GM21381 (cell line): ENCODE measurements at regions not wholly inside any gene's neighbourhood (a gene's known extent, or its start where the extent isn't known, plus 50 kb on each side); places are given as distances from the start of the nearest gene placed in this dataset.
A peak's percentile ranks its signal among the peaks of the same experiment; 100 is the strongest.

Experiments used
- ATAC-seq: cut with Tn5 transposase; IDR thresholded peaks from one replicate; pipeline ENCODE4 v1.9.1; 2021; ENCODE audit warnings: mild to moderate bottlenecking, moderate library complexity; ENCODE audit not compliant: unreplicated experiment

DNA sequence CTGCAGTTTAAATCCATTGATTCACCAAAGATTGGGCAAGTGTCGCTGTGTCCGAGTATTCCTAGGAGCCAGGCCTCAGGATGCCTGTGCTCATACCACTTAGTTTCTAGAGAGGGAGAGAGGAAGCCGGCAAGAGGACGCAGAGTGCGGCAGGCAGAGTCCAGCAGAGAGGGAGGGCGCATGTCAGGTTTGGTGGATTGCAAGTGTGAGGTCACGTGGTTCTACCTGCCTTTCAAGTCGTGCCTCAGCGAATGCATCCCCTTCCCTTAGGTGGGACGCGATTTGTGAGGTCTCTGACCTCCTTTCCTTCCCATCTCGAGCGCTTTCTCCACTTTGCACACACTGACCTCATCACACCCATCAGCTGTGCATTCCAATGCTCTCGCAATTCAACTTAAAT lies 188.1 kb downstream of the TMEM18 start:
- no peak for ATAC-seq

DNA sequence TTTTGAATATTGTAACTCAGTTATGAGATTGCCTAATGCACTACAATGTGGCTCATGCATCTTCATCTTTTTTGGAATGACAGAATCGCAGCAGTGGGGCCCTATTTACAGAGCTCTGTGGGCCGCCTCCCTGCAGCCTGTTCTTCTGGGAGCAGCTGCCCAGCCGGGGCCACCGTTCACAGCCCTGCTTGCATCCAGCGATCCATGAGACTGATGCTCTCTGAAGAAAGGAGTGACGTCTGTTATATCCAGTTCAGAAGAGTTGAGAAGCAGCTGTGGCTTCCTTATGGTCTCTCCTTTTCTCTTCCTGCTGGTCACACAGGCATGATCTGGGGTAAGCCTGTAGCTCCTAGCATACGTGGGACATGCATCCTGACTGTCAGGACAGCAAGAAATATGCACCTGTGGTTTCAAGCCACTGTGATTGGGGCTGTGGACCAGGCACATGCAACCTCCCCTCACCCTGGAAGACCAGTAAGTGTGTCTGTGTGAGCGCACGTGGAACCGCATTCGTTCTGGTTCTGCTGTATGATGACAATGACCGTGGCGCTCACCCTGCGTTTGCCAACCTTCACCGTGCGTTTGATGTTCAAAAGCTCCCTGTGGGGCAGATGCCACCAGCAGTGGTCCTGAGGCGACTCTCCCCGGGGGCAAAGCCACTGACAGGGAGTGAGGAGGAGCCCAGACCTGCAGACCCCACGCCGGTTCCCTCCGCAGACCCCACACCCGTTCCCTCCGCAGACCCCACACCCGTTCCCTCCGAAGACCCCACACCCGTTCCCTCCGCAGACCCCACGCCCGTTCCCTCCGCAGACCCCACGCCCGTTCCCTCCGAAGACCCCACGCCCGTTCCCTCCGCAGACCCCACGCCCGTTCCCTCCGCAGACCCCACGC lies 189.8 kb downstream of the TMEM18 start:
- no peak for ATAC-seq

DNA sequence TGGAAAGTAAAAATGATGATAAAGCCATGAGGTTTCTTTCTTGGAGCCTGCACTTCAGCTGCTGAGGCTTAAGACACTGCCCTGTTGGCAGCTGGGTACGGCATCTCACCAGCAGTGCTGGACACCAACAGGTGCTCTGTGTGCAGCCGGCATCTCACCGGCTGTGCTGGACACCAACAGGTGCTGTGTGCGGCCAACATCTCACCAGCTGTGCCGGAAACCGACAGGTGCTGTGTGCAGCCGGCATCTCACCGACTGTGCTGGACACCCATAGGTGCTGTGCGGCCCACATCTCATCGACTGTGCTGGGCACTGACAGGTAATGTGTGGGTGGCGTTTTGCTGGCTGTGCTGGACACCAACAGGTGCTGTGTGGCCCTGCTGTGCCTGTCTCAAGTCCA lies 190.8 kb downstream of the TMEM18 start:
- no peak for ATAC-seq

DNA sequence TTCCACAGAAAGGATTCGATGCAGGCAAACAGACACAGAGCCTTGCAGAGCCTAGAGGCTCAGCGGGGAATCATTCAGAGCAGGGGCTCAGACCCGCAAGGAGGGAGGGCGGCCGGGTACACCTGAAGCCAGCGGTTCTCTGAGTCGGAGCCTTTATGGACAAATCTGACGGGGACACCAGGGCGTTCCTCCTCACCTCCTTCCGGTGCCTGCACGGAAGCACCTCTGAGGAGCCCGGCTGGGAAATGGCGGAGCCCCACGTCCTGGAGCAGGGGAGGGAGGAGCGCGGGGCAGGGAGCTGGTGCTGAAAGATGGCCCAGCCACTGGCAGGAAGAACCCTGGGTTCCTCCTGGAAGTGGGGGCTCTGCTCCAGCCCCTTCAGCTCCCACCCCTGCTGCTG lies 193.5 kb upstream of the ALKAL2 start:
- no peak for ATAC-seq

DNA sequence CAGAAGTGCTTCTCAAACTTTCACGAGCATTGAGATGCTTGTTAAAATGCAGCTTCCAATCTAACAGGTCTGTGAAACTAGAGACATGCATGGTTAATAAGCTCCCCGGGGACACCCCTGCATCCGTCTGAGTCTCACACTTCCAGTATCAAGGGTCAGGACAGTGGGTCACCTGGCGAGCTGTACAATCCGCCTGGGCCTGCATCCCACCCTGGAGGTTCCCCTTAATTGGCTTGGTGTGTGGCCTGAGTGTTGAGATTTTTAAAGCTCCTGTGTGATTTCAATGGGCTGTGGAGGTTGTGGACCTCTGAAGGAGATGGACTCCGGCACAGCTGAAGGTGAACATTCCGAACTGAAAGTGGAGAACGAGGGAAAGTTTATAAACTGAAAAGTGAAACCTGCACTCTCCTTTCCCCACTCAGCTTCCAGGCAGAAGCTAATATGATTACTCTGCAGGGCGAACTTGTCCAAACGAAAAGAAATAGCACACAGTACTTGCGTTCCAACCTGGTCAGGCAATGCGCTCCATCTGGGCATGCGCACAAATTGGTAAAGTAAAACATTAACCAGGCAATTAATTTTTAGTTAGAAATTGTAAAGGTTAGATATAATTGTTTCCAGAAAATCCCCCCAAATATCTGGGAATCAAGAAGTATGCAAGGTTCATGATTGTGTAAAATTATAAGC lies 191.7 kb upstream of the ALKAL2 start:
- no peak for ATAC-seq

DNA sequence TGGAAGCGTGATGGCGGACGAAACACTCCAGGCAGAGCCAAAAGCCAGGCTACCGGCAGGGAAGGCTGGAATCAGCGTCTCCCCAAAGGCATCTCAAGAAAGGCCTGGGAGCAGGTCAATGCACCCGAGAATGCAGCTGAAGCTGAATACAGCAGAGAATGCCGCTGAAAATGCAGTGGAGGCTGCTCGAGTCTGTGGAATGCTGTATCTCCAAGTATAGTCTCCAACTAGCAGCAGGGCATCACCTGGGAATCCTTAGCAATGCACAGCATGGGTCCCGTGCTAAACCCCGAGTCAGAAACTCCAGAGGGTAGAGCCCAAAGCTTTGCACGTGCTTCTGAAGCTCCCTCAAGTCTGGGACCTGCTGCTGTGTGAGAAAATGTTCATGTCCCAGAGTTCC lies 191.1 kb upstream of the ALKAL2 start:
- ATAC-seq: no peak

DNA sequence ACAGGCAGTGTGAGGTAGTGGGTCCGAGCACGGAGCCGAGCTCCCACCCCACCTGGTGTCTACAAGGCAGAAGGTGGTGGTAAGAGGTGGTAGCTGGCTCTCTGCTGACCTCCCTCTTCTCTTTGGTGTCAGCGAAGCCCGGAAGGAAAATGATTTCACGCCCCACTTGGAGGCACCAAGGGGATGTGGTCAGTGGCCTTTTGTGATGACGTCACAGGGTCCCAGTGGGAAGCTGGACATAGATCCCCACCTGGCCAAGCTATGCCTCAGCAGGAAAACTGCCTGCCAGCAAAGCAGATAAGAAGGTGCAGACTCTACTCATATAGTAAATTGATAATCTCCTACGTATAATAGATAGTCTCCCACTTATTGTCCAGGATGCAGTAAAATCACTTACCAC lies 183.7 kb upstream of the ALKAL2 start:
- no peak for ATAC-seq

DNA sequence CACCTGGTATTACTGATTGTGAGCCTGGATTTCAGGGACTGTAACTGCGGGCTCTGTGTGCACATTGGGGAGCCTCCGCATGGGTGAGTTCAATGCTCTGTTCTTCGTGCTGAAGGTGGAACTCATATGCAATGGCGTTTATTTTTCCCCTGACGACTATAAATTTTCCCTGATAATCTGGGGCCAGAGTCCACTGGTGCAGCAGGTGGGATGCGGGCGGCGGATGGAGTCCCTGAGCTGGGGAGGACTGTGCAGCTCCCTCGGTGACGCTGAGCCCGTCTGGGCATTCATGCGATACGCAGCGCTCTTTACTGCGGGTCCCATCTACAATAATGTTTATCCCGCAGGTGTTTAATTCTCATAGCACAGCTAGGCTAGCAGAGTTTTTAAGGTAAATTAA lies 181.6 kb upstream of the ALKAL2 start:
- no peak for ATAC-seq

DNA sequence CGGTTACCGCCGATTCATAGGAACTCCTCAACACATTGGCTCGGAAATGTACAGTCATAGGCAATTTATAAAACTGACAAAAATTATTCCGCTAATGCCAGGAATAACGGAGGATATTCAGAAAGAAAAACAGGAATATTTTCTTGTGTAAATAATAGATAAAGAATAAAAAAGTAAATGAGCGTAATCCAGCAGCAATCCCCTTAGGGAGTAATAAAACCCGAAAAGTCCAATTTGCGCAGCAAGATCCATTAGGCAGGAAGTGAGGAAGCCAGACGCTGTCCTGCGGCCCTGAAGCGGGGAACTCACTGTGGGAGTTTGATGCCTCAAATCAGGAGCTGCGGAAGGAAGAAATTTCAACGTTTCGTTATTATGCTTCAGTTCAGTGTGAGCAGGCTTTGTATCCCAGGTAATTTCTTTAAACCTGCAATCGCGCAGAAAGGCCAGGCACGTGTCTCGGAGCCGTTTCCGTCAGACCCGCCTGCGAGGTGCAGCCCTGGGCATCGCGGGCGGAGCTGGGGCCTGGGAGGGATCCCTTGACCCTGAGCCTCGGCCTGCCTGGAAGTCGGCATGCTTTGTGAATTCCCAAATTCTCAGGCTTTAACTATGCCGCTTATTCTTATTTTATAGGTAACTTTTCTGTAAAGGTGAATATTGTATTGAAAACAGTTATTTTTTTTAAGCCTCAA lies 180.9 kb upstream of the ALKAL2 start:
- no peak for ATAC-seq

DNA sequence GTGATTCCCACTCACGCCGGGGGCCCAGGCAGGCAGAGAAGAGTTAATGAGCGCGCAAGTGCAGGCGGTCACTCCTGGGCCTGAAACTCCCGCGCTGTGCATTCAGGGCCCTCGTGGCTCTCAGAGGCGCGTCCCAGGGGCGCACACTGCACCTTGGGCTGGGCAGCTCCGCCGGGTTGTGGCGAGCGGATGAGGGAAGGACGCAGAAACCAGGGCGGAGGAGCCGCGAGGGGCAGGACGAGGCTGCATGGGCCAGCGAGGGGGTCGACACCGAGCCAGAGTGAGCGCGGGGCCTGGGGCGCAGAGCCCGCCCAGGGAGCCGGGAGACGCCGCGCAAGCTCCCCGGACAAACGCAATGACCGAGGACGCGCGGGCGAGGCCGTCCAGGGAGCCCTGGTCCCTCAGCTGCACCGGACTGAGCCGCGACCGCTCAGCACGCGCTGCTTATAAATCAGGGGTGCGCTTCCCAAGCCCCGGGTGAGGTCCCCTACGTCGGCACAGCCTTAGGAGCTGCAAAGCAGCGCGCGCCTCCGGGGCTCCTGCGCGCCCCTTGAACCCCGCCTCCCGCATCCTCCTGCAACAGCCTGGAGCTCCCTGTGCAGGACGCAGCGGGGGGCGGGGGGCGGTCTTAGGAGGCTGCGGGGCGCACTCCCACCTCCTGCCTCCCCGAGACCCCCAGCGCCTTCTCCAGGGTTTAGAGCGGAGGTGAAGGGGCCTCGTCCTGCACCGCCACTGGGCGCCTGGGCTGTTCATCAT lies 180.2 kb upstream of the ALKAL2 start:
- no peak for ATAC-seq

DNA sequence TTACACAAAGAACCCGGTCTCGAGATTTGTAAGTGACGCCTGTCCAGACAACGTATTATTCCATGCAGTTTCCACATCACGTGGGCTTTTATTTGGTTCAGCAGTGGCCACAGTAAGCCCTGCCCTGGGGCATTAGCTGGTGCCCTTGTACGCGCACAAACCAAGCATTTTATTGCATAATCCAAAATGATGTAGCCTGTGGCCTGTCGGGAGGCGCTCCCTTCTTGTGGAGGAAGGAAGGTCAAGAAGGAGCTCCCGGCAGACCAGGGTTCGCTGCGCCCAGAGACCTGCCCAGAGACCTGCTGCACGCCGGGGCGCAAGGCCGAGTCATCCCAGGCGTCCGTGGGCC lies 179.6 kb upstream of the ALKAL2 start:
- no peak for ATAC-seq

DNA sequence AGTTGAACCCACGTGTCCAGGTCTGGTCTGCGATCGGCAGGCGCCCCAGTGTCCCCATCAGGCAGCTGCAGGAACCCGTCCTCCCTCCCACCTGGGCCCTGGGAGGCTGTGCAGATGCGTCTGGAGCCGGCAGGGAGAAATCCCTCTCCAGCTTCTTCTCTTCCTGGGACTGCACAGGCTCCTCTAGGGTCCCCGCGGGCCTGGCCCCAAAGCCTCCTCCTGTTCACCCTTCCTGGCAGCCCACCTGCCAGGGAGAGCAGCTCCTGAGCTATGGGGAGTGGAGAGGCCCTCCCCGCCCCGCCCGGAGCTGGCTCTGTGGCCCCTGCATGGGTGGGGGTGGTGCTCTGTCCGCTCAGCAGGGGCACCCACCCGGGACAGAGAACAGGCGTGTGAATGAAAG lies 179.2 kb upstream of the ALKAL2 start:
- no peak for ATAC-seq

DNA sequence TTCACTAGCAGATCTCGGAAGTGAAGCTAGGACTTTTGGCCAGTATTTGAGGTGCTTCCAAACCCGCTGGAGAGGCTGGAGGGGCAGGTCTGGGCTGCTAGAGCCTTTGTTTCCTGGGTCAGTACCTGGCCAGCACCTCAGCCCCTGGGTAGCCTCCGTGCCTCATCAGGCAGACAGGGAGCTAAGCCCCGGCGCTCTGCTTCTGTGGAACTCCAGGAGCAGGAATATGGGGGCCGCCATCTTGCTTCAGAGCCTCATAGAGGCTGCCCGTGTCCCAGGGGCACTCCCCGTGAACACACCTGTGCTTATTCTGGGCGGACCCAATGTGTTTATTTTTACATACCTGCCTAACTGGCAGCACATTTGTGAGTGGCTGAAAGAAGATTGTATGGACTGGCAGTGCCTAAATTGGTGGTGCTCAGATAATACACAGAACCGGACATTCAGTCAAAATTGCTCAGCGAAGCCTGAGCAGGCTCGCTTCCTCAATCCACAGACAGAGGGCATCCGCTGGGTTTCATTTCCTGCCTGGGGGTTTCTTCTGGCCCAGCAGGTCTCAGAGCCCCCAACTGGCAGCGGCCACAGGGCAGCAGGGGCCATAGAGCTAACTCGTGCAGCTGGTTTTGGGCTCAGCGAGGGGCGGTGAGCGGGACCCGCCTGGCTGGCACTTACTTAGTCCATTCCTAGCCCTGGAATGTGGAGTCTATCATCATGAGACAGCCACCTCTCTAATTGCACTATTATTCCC lies 176.8 kb upstream of the ALKAL2 start:
- ATAC-seq: no peak

DNA sequence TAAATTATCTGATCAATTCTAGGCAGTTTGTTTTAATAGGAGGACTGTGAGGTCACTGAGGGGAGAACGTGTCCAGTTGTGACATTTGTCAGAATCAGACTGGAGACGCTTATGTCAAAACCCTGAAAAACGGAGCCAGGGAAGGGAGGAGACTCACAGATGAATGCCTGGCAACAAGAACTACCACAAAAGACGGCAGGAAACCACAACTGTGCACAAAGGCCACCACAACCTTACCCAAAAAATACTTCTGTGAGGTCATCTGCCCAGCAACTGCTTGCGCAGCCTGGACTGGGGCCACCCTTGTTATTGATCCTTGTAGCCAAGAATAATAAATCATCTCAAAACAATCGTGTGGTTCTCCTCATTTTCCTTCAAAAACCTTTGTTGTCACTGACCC lies 173.0 kb upstream of the ALKAL2 start:
- ATAC-seq: peak; percentile 91

DNA sequence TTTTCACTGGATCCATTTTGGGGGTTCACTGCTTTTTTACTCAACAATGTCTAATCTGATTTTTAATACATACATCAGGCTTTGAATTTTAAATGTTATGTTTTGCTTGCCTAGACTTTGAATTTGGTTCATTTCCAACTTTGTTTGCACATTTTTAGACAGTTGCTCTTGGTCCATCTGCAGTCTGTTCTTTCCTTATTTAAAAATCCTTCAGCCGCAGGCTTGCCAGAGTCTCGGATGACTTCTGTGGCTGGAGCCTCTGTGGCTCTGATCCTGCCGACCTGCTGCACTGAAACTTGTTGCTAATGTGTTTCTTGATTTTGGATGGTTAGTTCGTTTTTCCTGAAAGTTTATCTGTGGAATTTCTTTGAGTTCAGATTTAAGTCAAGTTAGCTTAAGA lies 172.0 kb upstream of the ALKAL2 start:
- ATAC-seq: no peak

DNA sequence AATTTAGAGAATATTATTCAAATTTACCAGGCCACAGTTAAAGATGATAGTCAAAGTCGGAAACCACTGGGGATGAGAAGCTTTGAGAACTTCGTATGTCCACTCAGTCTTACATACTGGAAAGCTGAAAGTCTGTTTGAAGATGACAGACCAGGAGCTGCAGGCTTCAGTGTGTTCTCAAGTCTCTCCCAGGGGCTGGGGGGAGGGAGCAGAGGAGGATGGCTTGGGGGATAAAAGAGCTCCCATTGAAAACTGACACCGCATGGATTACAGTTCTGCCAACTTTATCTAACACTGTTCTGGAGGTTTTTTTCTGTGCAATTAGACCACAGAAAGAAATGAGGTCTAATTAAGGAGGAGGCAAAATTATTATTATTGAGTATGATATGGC lies 170.5 kb upstream of the ALKAL2 start:
- ATAC-seq: no peak

DNA sequence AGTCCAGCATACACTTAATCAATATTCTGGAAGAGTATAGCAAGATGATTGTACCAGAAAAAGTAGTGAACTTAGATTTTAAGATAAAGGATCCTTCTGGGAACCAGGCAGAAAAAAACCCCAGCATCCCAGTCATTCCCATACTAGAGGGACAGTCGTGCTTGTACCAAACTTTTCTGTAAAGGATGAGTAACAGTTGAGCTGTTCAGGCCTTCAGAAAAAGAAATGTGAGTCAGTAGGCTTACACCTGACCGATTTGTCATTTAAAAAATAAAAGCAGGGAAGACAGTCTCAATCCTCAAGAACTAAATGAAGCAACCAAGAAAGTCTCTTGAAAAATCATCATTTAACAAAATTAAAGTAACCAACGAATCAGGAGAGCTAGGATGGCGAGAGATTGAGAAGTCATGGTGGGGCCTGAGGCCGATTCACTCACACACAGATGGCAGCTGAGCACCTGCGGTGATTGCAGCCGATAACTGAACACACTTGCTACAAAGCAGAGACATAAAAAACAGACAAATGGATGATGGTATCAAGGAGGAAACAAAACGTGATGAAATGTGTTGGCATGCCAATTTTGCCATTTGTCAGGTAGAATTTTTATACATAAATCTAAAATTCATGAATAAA lies 170.0 kb upstream of the ALKAL2 start:
- no peak for ATAC-seq

DNA sequence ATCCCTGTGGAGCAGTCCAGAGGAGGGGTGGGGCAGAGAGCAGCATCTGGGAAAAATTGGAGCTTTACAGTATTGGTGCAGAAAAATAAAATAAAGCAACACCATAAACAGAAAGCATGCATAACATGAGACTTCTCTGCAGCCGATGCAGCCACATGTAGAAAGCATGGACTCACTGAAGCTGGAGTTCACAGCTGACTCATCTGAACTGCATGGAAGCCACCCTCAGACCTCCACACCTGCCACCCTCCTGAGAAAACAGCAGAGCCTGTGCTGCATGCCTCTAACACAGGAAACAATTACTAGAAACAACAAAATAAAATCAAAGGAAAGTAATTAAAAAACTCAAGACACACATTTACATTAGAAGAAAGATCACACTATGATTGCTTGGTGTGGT lies 169.4 kb upstream of the ALKAL2 start:
- no peak for ATAC-seq

DNA sequence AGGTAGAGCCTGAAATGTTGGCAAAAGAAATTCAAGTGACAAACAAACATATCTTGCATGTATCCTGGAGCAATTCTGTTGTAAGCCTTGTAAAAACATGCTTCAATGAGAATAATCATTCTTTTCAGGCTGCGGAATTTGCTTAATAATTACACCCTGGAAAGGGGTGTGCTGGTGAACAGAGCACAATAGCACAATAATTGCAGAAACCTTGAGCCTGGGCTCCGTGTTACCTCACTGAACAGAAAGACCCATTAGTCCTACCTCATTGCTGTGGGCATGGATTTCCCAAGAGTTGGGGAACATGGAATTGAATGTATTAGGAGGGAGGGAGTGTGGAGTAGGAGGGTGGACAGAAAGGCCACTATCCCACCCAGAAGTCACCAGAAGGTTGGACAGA lies 168.0 kb upstream of the ALKAL2 start:
- ATAC-seq: no peak

DNA sequence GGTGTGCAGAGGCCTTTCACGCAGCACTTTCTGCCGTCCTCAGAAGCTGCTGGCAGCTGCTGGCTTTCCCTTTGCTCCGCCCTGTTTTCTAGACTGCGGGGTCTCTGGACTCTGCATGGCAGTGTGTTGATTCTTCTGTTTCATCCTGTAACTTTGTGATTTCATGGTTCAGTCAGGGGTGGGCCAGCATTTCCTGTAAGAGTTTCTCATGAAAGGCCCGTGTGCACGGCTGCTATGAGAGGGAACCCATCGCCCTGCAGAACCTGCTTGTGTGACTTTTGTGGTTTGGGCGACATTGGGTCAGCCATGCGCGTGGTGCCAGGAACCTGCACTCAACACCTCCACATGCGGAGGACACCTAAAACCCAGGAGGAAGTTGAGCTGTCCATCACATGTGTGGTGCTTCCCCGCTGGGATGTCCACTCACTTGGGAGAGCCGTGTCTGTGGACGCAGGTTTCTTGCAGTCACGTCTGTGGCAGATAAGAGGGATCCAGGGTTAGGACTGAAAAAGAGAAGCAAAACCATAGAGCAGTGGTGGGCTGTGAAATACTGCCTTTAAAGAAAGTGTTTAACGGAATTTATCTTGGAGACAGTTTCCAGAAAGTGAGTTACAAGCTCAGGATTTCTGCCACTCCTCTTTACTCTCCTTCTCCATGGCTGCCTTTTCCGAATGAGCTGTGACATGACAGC lies 167.3 kb upstream of the ALKAL2 start:
- no peak for ATAC-seq
